H9 (cell line): ENCODE measurements at regions not wholly inside any gene's neighbourhood (a gene's known extent, or its start where the extent isn't known, plus 50 kb on each side); places are given as distances from the start of the nearest gene placed in this dataset.

Experiments
- DNase-seq: peaks from one replicate; pipeline ENCODE4 v3.0.0-alpha.2; 2017
- H2AFZ ChIP-seq: one replicate; pipeline ENCODE4 v1.6.1; 2013; ENCODE audit warnings: mild to moderate bottlenecking, low read length, control low read depth, moderate library complexity
- H2AK5ac ChIP-seq: 2 replicates; pipeline ENCODE4 v1.6.1; 2013; ENCODE audit warnings: low read length, control low read depth, mixed read lengths; ENCODE audit not compliant: insufficient read length
- H2BK120ac ChIP-seq: one replicate; pipeline ENCODE4 v1.6.1; 2013; ENCODE audit warnings: low read depth, mild to moderate bottlenecking, low read length, control low read depth, inconsistent platforms; ENCODE audit not compliant: poor library complexity, severe bottlenecking
- H2BK12ac ChIP-seq: 2 replicates; pipeline ENCODE4 v1.6.1; 2013; ENCODE audit warnings: low read length, control low read depth, mixed read lengths, low read depth; ENCODE audit not compliant: insufficient read length
- H2BK15ac ChIP-seq: 2 replicates; pipeline ENCODE4 v1.6.1; 2013; ENCODE audit warnings: low read depth, low read length, control low read depth
- H2BK20ac ChIP-seq: one replicate; pipeline ENCODE4 v1.6.1; 2013; ENCODE audit warnings: low read depth, mild to moderate bottlenecking, low read length, control low read depth, inconsistent platforms; ENCODE audit not compliant: poor library complexity, severe bottlenecking
- H2BK5ac ChIP-seq: 2 replicates; pipeline ENCODE4 v1.6.1; 2013; ENCODE audit warnings: low read length, control low read depth, mixed read lengths; ENCODE audit not compliant: insufficient read length
- H3K14ac ChIP-seq: 2 replicates; pipeline ENCODE4 v1.6.1; 2013; ENCODE audit warnings: low read length, control low read depth; ENCODE audit not compliant: insufficient read depth
- H3K18ac ChIP-seq: 2 replicates; pipeline ENCODE4 v1.6.1; 2013; ENCODE audit warnings: low read depth, mild to moderate bottlenecking, mixed read lengths, low read length, control low read depth; ENCODE audit not compliant: insufficient read length
- H3K23ac ChIP-seq: 2 replicates; pipeline ENCODE4 v1.6.1; 2013; ENCODE audit warnings: low read length, control low read depth, mixed read lengths, low read depth; ENCODE audit not compliant: insufficient read length
- H3K23me2 ChIP-seq: 2 replicates; pipeline ENCODE4 v1.6.1; 2013; ENCODE audit warnings: low read depth, mild to moderate bottlenecking, mixed read lengths, low read length, control low read depth; ENCODE audit not compliant: insufficient read length, poor library complexity, severe bottlenecking
- H3K27ac ChIP-seq: 2 replicates; pipeline ENCODE4 v1.5.1; 2013; ENCODE audit warnings: low read length, control low read depth, mixed read lengths, low read depth; ENCODE audit not compliant: insufficient read length
- H3K27me3 ChIP-seq: 2 replicates; pipeline ENCODE4 v1.6.1; 2013; ENCODE audit warnings: low read length, control low read depth, inconsistent platforms; ENCODE audit not compliant: insufficient read depth
- H3K4ac ChIP-seq: 2 replicates; pipeline ENCODE4 v1.6.1; 2013; ENCODE audit warnings: low read depth, mild to moderate bottlenecking, control low read depth, inconsistent platforms, low read length, moderate library complexity
- H3K4me1 ChIP-seq: 2 replicates; pipeline ENCODE4 v1.6.1; 2013; ENCODE audit warnings: low read length, control low read depth, inconsistent platforms; ENCODE audit not compliant: insufficient read depth
- H3K4me2 ChIP-seq: 2 replicates; pipeline ENCODE4 v1.6.1; 2013; ENCODE audit warnings: low read length, control low read depth, mixed read lengths; ENCODE audit not compliant: insufficient read length, insufficient read depth
- H3K56ac ChIP-seq: 2 replicates; pipeline ENCODE4 v1.6.1; 2013; ENCODE audit warnings: low read depth, mild to moderate bottlenecking, mixed read lengths, low read length, control low read depth; ENCODE audit not compliant: insufficient read length
- H3K79me1 ChIP-seq: 2 replicates; pipeline ENCODE4 v1.6.1; 2013; ENCODE audit warnings: low read depth, mild to moderate bottlenecking, moderate library complexity, low read length, control low read depth, inconsistent platforms; ENCODE audit not compliant: insufficient read depth, poor library complexity, severe bottlenecking
- H3K79me2 ChIP-seq: 2 replicates; pipeline ENCODE4 v1.6.1; 2013; ENCODE audit warnings: low read length, control low read depth, inconsistent platforms; ENCODE audit not compliant: insufficient read depth
- H3K9ac ChIP-seq: 2 replicates; pipeline ENCODE4 v1.6.1; 2013; ENCODE audit warnings: low read length, control low read depth, mixed read lengths; ENCODE audit not compliant: insufficient read length; ENCODE audit errors: extremely low read depth
- H3K9me3 ChIP-seq: one replicate; pipeline ENCODE4 v1.6.1; 2013; ENCODE audit warnings: low read depth, low read length, inconsistent platforms; ENCODE audit not compliant: control insufficient read depth
- H3T11ph ChIP-seq: one replicate; pipeline ENCODE4 v1.6.1; 2013; ENCODE audit warnings: mild to moderate bottlenecking, low read length, control low read depth, inconsistent platforms
- H4K20me1 ChIP-seq: one replicate; pipeline ENCODE4 v1.6.1; 2013; ENCODE audit not compliant: control insufficient read depth, insufficient read length, insufficient read depth
- H4K5ac ChIP-seq: 2 replicates; pipeline ENCODE4 v1.6.1; 2013; ENCODE audit warnings: low read depth, mild to moderate bottlenecking, mixed read lengths, low read length, control low read depth; ENCODE audit not compliant: insufficient read length
- H4K8ac ChIP-seq: replicated peaks from 2 replicates; pipeline ENCODE4 v1.6.1; 2013; ENCODE audit warnings: low read length, control low read depth, mixed read lengths, low read depth; ENCODE audit not compliant: insufficient read length
- H4K91ac ChIP-seq: 2 replicates; pipeline ENCODE4 v1.6.1; 2013; ENCODE audit warnings: low read depth, mild to moderate bottlenecking, moderate library complexity, mixed read lengths, low read length, control low read depth; ENCODE audit not compliant: insufficient read length
- H3K27ac Mint-ChIP-seq, 3 experiments: 2 replicates in 2 of 3; 3 replicates in 1 of 3; pipeline ENCODE4 v1.8.0; 2020 to 2021; ENCODE audit warnings: mixed read lengths in 3 of 3, mild to moderate bottlenecking in 1 of 3, moderate library complexity in 1 of 3
- H3K27me3 Mint-ChIP-seq: 2 replicates; pipeline ENCODE4 v1.8.0; 2021; ENCODE audit warnings: low read depth, mild to moderate bottlenecking, moderate library complexity, mixed read lengths
- H3K36me3 Mint-ChIP-seq, 3 experiments: 2 replicates in 2 of 3; 3 replicates in 1 of 3; pipeline ENCODE4 v1.8.0; 2020 to 2021; ENCODE audit warnings: low read depth in 3 of 3, mixed read lengths in 3 of 3; ENCODE audit not compliant: insufficient read depth in 1 of 3
- H3K4me1 Mint-ChIP-seq, 2 experiments: 2 replicates each; pipeline ENCODE4 v1.8.0; 2020; ENCODE audit warnings: mixed read lengths in 2 of 2
- H3K4me3 Mint-ChIP-seq, 2 experiments: 2 replicates in 1 of 2; 3 replicates in 1 of 2; pipeline ENCODE4 v1.8.0; 2020 to 2021; ENCODE audit warnings: mild to moderate bottlenecking in 2 of 2, mixed read lengths in 2 of 2, moderate library complexity in 1 of 2
- H3K9me3 Mint-ChIP-seq, 2 experiments: 2 replicates in 1 of 2; 3 replicates in 1 of 2; pipeline ENCODE4 v1.8.0; 2020; ENCODE audit warnings: mild to moderate bottlenecking in 2 of 2, mixed read lengths in 2 of 2, moderate library complexity in 1 of 2
- CTCF ChIP-seq: fragments of 200-600 bp; sonication (generic); conservative IDR thresholded peaks from 3 replicates; pipeline ENCODE4 v1.8.0; 2021; ENCODE audit warnings: antibody characterized with exemption, mild to moderate bottlenecking
- WGBS: extraction: QIAGEN DNeasy Blood & Tissue Kit; methylation state at CpG from one replicate; pipeline ENCODE4 v1.1.7; 2013; ENCODE audit warnings: missing lambda C conversion rate, low lambda C conversion rate, mixed read lengths; ENCODE audit not compliant: insufficient read length; ENCODE audit errors: extremely low coverage; 5-methylcytosine and 5-hydroxymethylcytosine counted together

GRCh38 chr22:48537343-48537680 is 1290.4 kb downstream of the BRD1 start:
- no peak overlapping the region for H2BK120ac ChIP-seq
- H3K4me2 ChIP-seq = no peak overlapping the region
- no peak overlapping the region for H2BK12ac ChIP-seq
- TF ChIP-seq CTCF = no peak
- no peak overlapping the region for H3K14ac ChIP-seq
- no peaks in the 10 kb centered on the region for H3K79me2 ChIP-seq
- H4K20me1 ChIP-seq = no peaks in the 10 kb centered on the region
- H3K18ac ChIP-seq = no peak overlapping the region
- H3K9me3 ChIP-seq = no peaks in the 10 kb centered on the region
- H3K4ac ChIP-seq = no peak overlapping the region
- no peaks in the 10 kb centered on the region for H3K79me1 ChIP-seq
- H2BK5ac ChIP-seq = no peak overlapping the region
- H3K4me3 Mint-ChIP-seq = no peak overlapping the region
- H3K4me1 ChIP-seq = no peaks in the 10 kb centered on the region
- H3K27me3 ChIP-seq = no peaks in the 10 kb centered on the region
- no peak overlapping the region for H3K56ac ChIP-seq
- H2AFZ ChIP-seq = no peak overlapping the region
- H3K9ac ChIP-seq = no peak overlapping the region
- H4K8ac ChIP-seq = no peak overlapping the region
- no peak overlapping the region for H3K27ac Mint-ChIP-seq
- no peak overlapping the region for H4K91ac ChIP-seq
- H2BK20ac ChIP-seq = no peak overlapping the region
- H2AK5ac ChIP-seq = no peak overlapping the region
- H3K27ac ChIP-seq = no peak overlapping the region
- no peak overlapping the region for H3T11ph ChIP-seq
- no peaks in the 10 kb centered on the region for H3K27me3 Mint-ChIP-seq
- no CpG with 5 or more reads among the region's 3 CpGs for WGBS
- no peaks in the 10 kb centered on the region for H3K23me2 ChIP-seq
- H3K9me3 Mint-ChIP-seq = no peaks in the 10 kb centered on the region; a peak in 1 of 5 replicates
- no peak overlapping the region for H3K23ac ChIP-seq
- no peaks in the 10 kb centered on the region; a peak in 1 of 7 replicates for H3K36me3 Mint-ChIP-seq
- DNase-seq = no peak
- peaks cover 2 to 11% of the 10 kb centered on the region in 2 experiments for H3K4me1 Mint-ChIP-seq
- H2BK15ac ChIP-seq = no peak overlapping the region
- H4K5ac ChIP-seq = no peak overlapping the region
